WTC11 (cell line): ENCODE measurements at regions not wholly inside any gene's neighbourhood (a gene's known extent, or its start where the extent isn't known, plus 50 kb on each side); places are given as distances from the start of the nearest gene placed in this dataset.

Experiments used
- ATAC-seq: fragments of 200-7000 bp; cut with Tn5 transposase; 2 replicates; pipeline ENCODE4 v1.10.0; 2021; ENCODE audit warnings: mild to moderate bottlenecking, moderate library complexity
- CTCF ChIA-PET: fragments of 300-600 bp; sonication (Branson Sonifier 250); formaldehyde crosslinking; loops from one replicate; lab custom pipeline; 2021; ENCODE audit warnings: antibody characterized with exemption; lab: Charles Lee
- POLR2A ChIA-PET: fragments of 350-600 bp; sonication (Branson Sonifier 250); formaldehyde crosslinking; loops from one replicate; lab custom pipeline; 2021; ENCODE audit warnings: antibody characterized with exemption; lab: Charles Lee
- DNase-seq: peaks from one replicate; pipeline ENCODE4 v3.0.0; 2021; ENCODE audit warnings: low spot score
- H3K27ac Mint-ChIP-seq: 2 replicates; pipeline ENCODE4 v1.8.0; 2021; ENCODE audit warnings: mixed read lengths
- H3K27me3 Mint-ChIP-seq: 2 replicates; pipeline ENCODE4 v1.8.0; 2021; ENCODE audit warnings: low read depth, mild to moderate bottlenecking, moderate library complexity, mixed read lengths
- H3K36me3 Mint-ChIP-seq: 2 replicates; pipeline ENCODE4 v1.8.0; 2021; ENCODE audit warnings: mixed read lengths
- H3K4me1 Mint-ChIP-seq: 2 replicates; pipeline ENCODE4 v1.8.0; 2022; ENCODE audit warnings: mixed read lengths
- H3K4me3 Mint-ChIP-seq: 2 replicates; pipeline ENCODE4 v1.8.0; 2021; ENCODE audit warnings: mild to moderate bottlenecking, moderate library complexity, mixed read lengths
- H3K9me3 Mint-ChIP-seq: 2 replicates; pipeline ENCODE4 v1.8.0; 2021; ENCODE audit warnings: mixed read lengths
- FOXJ3 ChIP-seq: sonication (generic); formaldehyde crosslinking; IDR thresholded peaks from 2 replicates; pipeline ENCODE4 v1.9.0; 2021; ENCODE audit warnings: missing genetic modification reagents, mild to moderate bottlenecking, borderline replicate concordance
- IRF2 ChIP-seq: sonication (generic); formaldehyde crosslinking; IDR thresholded peaks from 2 replicates; pipeline ENCODE4 v1.8.0; 2022; ENCODE audit warnings: low read depth, missing genetic modification reagents, borderline replicate concordance
- JAZF1 ChIP-seq: fragments of 250-450 bp; sonication (Bioruptor Pico); IDR thresholded peaks from 2 replicates; pipeline ENCODE4 v1.9.0; 2021; ENCODE audit warnings: moderate library complexity, mild to moderate bottlenecking, inconsistent platforms
- OVOL2 ChIP-seq: fragments of 250-450 bp; sonication (Bioruptor Pico); IDR thresholded peaks from 2 replicates; pipeline ENCODE4 v1.9.0; 2021; ENCODE audit warnings: mild to moderate bottlenecking, borderline replicate concordance
- SMAD3 ChIP-seq: sonication (generic); formaldehyde crosslinking; IDR thresholded peaks from 2 replicates; pipeline ENCODE4 v1.8.0; 2022; ENCODE audit warnings: missing genetic modification reagents, mild to moderate bottlenecking, borderline replicate concordance
- SMAD4 ChIP-seq: sonication (generic); formaldehyde crosslinking; IDR thresholded peaks from 2 replicates; pipeline ENCODE4 v1.8.0; 2022; ENCODE audit warnings: mild to moderate bottlenecking, missing genetic modification reagents
- TCF7 ChIP-seq: sonication (generic); formaldehyde crosslinking; IDR thresholded peaks from 2 replicates; pipeline ENCODE4 v1.8.0; 2022; ENCODE audit warnings: mild to moderate bottlenecking, low read depth, missing genetic modification reagents, moderate library complexity
- ZNF121 ChIP-seq: sonication (generic); formaldehyde crosslinking; IDR thresholded peaks from 2 replicates; pipeline ENCODE4 v1.8.0; 2023; ENCODE audit warnings: missing genetic modification reagents
- ZNF263 ChIP-seq: sonication (generic); formaldehyde crosslinking; IDR thresholded peaks from 2 replicates; pipeline ENCODE4 v1.8.1; 2022; ENCODE audit warnings: low read depth, mild to moderate bottlenecking, moderate library complexity, missing genetic modification reagents
- TF ChIP-seq, protein P1 (sequence below): fragments of 250-450 bp; sonication (Bioruptor Pico); IDR thresholded peaks from 2 replicates; pipeline ENCODE4 v2.1.2; 2022; ENCODE audit warnings: mild to moderate bottlenecking, moderate library complexity
- TF ChIP-seq, protein P2 (sequence below): sonication (generic); formaldehyde crosslinking; IDR thresholded peaks from 2 replicates; pipeline ENCODE4 v1.8.1; 2023; ENCODE audit warnings: mild to moderate bottlenecking, missing genetic modification reagents, moderate library complexity
- TF ChIP-seq, protein P3 (sequence below): sonication (generic); formaldehyde crosslinking; IDR thresholded peaks from 2 replicates; pipeline ENCODE4 v1.8.1; 2023; ENCODE audit warnings: mild to moderate bottlenecking, missing genetic modification reagents
- TF ChIP-seq, protein P4 (sequence below): fragments of 250-450 bp; sonication (Bioruptor Pico); IDR thresholded peaks from 2 replicates; pipeline ENCODE4 v1.9.0; 2021; ENCODE audit warnings: mild to moderate bottlenecking, borderline replicate concordance
- TF ChIP-seq, protein P5 (sequence below): fragments of 250-450 bp; sonication (Bioruptor Pico); IDR thresholded peaks from 2 replicates; pipeline ENCODE4 v1.9.0; 2021; ENCODE audit warnings: moderate library complexity, mild to moderate bottlenecking, inconsistent platforms, borderline replicate concordance
- TF ChIP-seq, protein P6 (sequence below): fragments of 200-600 bp; IDR thresholded peaks from 2 replicates; pipeline ENCODE4 v1.8.0; 2022; ENCODE audit warnings: antibody characterized with exemption
- TF ChIP-seq, protein P7 (sequence below): sonication (generic); formaldehyde crosslinking; IDR thresholded peaks from 2 replicates; pipeline ENCODE4 v1.8.1; 2022; ENCODE audit warnings: mild to moderate bottlenecking, moderate library complexity, missing genetic modification reagents
- TF ChIP-seq, protein P8 (sequence below): sonication (generic); formaldehyde crosslinking; IDR thresholded peaks from 2 replicates; pipeline ENCODE4 v1.8.1; 2022; ENCODE audit warnings: low read depth, mild to moderate bottlenecking, moderate library complexity, missing genetic modification reagents, borderline replicate concordance
- TF ChIP-seq, protein P9 (sequence below): sonication (generic); formaldehyde crosslinking; conservative IDR thresholded peaks from 2 replicates; pipeline ENCODE4 v1.8.1; 2023; ENCODE audit warnings: mild to moderate bottlenecking, low read depth, missing genetic modification reagents, moderate library complexity

DNA sequence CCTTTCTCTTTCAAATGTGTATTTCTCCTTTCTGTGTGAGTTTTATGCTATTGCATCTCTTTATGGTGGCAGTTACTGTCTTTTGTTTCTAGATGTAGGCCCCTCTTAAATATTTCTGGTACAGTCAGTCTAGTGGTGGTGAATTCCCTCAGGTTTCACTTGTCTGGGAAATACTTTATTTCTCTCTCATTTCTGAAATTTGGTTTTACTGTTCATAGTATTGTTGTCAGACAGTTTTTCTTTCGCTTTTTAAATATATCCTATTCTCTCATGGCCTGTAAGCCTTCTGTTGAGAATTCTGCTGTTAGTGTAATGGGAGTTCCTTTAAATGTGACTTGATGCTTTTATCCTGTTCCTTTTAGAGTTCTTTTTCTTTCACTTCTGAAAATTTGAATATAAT is 874.0 kb downstream of the PLOD2 start:
- Mint-ChIP-seq H3K4me1 (0 out of 2 replicates have a peak, but pooled peaks cover 3% of the 10 kb centered on the region), H3K27ac (no peak overlapping the region), H3K36me3 (no peaks in the 10 kb centered on the region), H3K4me3 (no peak overlapping the region), H3K27me3 (no peaks in the 10 kb centered on the region), H3K9me3 (peaks cover 7% of the 10 kb centered on the region; the same call in 1 of the 2 replicates)
- ATAC-seq (no peak), DNase-seq (no peak)
- CTCF ChIA-PET = no interaction called here
- POLR2A ChIA-PET = no interaction called here
- TF ChIP-seq, protein P1, sequence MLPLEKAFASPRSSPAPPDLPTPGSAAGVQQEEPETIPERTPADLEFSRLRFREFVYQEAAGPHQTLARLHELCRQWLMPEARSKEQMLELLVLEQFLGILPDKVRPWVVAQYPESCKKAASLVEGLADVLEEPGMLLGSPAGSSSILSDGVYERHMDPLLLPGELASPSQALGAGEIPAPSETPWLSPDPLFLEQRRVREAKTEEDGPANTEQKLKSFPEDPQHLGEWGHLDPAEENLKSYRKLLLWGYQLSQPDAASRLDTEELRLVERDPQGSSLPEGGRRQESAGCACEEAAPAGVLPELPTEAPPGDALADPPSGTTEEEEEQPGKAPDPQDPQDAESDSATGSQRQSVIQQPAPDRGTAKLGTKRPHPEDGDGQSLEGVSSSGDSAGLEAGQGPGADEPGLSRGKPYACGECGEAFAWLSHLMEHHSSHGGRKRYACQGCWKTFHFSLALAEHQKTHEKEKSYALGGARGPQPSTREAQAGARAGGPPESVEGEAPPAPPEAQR (CRISPR knock-in tag) = no peak
- TF ChIP-seq SMAD4 (CRISPR knock-in tag) (no peak), OVOL2 (no peak), ZNF121 (no peak)
- TF ChIP-seq, protein P2, sequence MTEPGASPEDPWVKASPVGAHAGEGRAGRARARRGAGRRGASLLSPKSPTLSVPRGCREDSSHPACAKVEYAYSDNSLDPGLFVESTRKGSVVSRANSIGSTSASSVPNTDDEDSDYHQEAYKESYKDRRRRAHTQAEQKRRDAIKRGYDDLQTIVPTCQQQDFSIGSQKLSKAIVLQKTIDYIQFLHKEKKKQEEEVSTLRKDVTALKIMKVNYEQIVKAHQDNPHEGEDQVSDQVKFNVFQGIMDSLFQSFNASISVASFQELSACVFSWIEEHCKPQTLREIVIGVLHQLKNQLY (CRISPR knock-in tag) = no peak
- TF ChIP-seq, protein P3, sequence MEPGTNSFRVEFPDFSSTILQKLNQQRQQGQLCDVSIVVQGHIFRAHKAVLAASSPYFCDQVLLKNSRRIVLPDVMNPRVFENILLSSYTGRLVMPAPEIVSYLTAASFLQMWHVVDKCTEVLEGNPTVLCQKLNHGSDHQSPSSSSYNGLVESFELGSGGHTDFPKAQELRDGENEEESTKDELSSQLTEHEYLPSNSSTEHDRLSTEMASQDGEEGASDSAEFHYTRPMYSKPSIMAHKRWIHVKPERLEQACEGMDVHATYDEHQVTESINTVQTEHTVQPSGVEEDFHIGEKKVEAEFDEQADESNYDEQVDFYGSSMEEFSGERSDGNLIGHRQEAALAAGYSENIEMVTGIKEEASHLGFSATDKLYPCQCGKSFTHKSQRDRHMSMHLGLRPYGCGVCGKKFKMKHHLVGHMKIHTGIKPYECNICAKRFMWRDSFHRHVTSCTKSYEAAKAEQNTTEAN (CRISPR knock-in tag) = no peak
- TF ChIP-seq, protein P4, sequence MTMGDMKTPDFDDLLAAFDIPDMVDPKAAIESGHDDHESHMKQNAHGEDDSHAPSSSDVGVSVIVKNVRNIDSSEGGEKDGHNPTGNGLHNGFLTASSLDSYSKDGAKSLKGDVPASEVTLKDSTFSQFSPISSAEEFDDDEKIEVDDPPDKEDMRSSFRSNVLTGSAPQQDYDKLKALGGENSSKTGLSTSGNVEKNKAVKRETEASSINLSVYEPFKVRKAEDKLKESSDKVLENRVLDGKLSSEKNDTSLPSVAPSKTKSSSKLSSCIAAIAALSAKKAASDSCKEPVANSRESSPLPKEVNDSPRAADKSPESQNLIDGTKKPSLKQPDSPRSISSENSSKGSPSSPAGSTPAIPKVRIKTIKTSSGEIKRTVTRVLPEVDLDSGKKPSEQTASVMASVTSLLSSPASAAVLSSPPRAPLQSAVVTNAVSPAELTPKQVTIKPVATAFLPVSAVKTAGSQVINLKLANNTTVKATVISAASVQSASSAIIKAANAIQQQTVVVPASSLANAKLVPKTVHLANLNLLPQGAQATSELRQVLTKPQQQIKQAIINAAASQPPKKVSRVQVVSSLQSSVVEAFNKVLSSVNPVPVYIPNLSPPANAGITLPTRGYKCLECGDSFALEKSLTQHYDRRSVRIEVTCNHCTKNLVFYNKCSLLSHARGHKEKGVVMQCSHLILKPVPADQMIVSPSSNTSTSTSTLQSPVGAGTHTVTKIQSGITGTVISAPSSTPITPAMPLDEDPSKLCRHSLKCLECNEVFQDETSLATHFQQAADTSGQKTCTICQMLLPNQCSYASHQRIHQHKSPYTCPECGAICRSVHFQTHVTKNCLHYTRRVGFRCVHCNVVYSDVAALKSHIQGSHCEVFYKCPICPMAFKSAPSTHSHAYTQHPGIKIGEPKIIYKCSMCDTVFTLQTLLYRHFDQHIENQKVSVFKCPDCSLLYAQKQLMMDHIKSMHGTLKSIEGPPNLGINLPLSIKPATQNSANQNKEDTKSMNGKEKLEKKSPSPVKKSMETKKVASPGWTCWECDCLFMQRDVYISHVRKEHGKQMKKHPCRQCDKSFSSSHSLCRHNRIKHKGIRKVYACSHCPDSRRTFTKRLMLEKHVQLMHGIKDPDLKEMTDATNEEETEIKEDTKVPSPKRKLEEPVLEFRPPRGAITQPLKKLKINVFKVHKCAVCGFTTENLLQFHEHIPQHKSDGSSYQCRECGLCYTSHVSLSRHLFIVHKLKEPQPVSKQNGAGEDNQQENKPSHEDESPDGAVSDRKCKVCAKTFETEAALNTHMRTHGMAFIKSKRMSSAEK = no peak
- TF ChIP-seq, protein P5, sequence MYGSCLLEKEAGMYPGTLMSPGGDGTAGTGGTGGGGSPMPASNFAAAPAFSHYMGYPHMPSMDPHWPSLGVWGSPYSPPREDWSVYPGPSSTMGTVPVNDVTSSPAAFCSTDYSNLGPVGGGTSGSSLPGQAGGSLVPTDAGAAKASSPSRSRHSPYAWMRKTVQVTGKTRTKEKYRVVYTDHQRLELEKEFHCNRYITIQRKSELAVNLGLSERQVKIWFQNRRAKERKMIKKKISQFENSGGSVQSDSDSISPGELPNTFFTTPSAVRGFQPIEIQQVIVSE (CRISPR knock-in tag) = no peak
- TF ChIP-seq, protein P6, sequence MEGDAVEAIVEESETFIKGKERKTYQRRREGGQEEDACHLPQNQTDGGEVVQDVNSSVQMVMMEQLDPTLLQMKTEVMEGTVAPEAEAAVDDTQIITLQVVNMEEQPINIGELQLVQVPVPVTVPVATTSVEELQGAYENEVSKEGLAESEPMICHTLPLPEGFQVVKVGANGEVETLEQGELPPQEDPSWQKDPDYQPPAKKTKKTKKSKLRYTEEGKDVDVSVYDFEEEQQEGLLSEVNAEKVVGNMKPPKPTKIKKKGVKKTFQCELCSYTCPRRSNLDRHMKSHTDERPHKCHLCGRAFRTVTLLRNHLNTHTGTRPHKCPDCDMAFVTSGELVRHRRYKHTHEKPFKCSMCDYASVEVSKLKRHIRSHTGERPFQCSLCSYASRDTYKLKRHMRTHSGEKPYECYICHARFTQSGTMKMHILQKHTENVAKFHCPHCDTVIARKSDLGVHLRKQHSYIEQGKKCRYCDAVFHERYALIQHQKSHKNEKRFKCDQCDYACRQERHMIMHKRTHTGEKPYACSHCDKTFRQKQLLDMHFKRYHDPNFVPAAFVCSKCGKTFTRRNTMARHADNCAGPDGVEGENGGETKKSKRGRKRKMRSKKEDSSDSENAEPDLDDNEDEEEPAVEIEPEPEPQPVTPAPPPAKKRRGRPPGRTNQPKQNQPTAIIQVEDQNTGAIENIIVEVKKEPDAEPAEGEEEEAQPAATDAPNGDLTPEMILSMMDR = no peak

DNA sequence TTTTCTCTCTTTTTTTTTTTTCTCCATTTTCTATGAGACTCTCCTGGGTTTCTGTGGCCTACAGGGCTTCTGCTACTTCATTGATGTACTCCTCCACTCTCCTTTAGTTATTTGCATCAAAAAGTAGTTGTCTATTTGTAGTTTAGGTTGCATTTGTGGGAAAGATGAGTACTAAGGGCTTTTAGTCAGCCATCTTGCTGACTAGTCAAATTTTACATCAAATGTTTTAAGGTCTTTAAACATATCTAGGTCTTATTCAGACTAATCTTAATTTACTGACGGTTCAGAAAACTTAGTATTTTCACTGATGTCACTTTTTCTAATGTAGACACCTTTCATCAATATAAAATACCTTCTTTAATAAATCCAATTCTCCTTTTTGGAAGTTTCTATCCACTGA is 871.0 kb downstream of the PLOD2 start:
- no peaks in the 10 kb centered on the region for H3K4me1 Mint-ChIP-seq
- H3K4me3 Mint-ChIP-seq = no peak overlapping the region
- H3K27ac Mint-ChIP-seq = no peak overlapping the region
- peaks cover 7% of the 10 kb centered on the region; the same call in 1 of the 2 replicates for H3K9me3 Mint-ChIP-seq
- no peak for DNase-seq
- H3K36me3 Mint-ChIP-seq = no peaks in the 10 kb centered on the region
- no peaks in the 10 kb centered on the region for H3K27me3 Mint-ChIP-seq
- no peak for ATAC-seq
- ChIA-PET POLR2A (interaction anchor here (0.5 kb wide), 1 partner anchor 674 kb away, joined by 3 read pairs; no protein-coding TSS in a partner anchor), CTCF (no interaction called here)
- TF ChIP-seq FOXJ3 (CRISPR knock-in tag) (no peak), ZNF263 (CRISPR knock-in tag) (no peak), SMAD3 (CRISPR knock-in tag) (no peak), TCF7 (CRISPR knock-in tag) (no peak), IRF2 (CRISPR knock-in tag) (no peak), JAZF1 (CRISPR knock-in tag) (no peak)
- TF ChIP-seq, protein P7, sequence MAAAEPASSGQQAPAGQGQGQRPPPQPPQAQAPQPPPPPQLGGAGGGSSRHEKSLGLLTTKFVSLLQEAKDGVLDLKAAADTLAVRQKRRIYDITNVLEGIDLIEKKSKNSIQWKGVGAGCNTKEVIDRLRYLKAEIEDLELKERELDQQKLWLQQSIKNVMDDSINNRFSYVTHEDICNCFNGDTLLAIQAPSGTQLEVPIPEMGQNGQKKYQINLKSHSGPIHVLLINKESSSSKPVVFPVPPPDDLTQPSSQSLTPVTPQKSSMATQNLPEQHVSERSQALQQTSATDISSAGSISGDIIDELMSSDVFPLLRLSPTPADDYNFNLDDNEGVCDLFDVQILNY = no peak
- TF ChIP-seq, protein P2 (CRISPR knock-in tag) = no peak
- TF ChIP-seq, protein P8, sequence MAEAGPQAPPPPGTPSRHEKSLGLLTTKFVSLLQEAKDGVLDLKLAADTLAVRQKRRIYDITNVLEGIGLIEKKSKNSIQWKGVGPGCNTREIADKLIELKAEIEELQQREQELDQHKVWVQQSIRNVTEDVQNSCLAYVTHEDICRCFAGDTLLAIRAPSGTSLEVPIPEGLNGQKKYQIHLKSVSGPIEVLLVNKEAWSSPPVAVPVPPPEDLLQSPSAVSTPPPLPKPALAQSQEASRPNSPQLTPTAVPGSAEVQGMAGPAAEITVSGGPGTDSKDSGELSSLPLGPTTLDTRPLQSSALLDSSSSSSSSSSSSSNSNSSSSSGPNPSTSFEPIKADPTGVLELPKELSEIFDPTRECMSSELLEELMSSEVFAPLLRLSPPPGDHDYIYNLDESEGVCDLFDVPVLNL (CRISPR knock-in tag) = no peak
- TF ChIP-seq, protein P9, sequence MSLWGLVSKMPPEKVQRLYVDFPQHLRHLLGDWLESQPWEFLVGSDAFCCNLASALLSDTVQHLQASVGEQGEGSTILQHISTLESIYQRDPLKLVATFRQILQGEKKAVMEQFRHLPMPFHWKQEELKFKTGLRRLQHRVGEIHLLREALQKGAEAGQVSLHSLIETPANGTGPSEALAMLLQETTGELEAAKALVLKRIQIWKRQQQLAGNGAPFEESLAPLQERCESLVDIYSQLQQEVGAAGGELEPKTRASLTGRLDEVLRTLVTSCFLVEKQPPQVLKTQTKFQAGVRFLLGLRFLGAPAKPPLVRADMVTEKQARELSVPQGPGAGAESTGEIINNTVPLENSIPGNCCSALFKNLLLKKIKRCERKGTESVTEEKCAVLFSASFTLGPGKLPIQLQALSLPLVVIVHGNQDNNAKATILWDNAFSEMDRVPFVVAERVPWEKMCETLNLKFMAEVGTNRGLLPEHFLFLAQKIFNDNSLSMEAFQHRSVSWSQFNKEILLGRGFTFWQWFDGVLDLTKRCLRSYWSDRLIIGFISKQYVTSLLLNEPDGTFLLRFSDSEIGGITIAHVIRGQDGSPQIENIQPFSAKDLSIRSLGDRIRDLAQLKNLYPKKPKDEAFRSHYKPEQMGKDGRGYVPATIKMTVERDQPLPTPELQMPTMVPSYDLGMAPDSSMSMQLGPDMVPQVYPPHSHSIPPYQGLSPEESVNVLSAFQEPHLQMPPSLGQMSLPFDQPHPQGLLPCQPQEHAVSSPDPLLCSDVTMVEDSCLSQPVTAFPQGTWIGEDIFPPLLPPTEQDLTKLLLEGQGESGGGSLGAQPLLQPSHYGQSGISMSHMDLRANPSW (CRISPR knock-in tag) = no peak
